PC-9 (cell line): ENCODE measurements at regions not wholly inside any gene's neighbourhood (a gene's known extent, or its start where the extent isn't known, plus 50 kb on each side); places are given as distances from the start of the nearest gene placed in this dataset.

Source experiments
- BruUV-seq: library from RNA; stranded (reverse); fragments of 400-500 nt; replicated peaks from 2 replicates; lab custom pipeline; 2021; lab: Mats Ljungman, UMichigan
- CTCF ChIA-PET: fragments of 300-600 bp; sonication (Branson Sonifier 250); formaldehyde crosslinking; loops from one replicate; lab custom pipeline; 2022; ENCODE audit warnings: antibody characterized with exemption; lab: Charles Lee
- POLR2A ChIA-PET: fragments of 300-600 bp; sonication (Branson Sonifier 250); formaldehyde crosslinking; loops from one replicate; lab custom pipeline; 2022; ENCODE audit warnings: antibody characterized with exemption; ENCODE audit not compliant: unreplicated experiment; lab: Charles Lee
- DNase-seq, 2 experiments: peaks; one replicate each; pipeline versions ENCODE4 v3.0.0 to v3.0.0-alpha.2; 2015 to 2022; ENCODE audit warnings: mixed read lengths in 1 of 2
- H2AFZ ChIP-seq: fragments of 200-600 bp; sonication (generic); 2 replicates; pipeline ENCODE4 v1.8.1; 2017; ENCODE audit warnings: antibody characterized with exemption
- H3F3A ChIP-seq: fragments of 200-600 bp; sonication (generic); 2 replicates; pipeline ENCODE4 v1.8.1; 2017; ENCODE audit warnings: antibody characterized with exemption, mild to moderate bottlenecking, low read depth; ENCODE audit not compliant: insufficient read depth
- H3K27ac ChIP-seq: fragments of 200-600 bp; sonication (generic); 2 replicates; pipeline ENCODE4 v1.6.1; 2016; ENCODE audit warnings: mixed run types
- H3K27me3 ChIP-seq: fragments of 200-600 bp; sonication (generic); 2 replicates; pipeline ENCODE4 v1.6.1; 2016; ENCODE audit warnings: low read depth, mixed run types; ENCODE audit not compliant: insufficient read depth
- H3K36me3 ChIP-seq: fragments of 200-600 bp; sonication (generic); 2 replicates; pipeline ENCODE4 v1.6.1; 2016; ENCODE audit warnings: low read depth, mixed run types
- H3K4me1 ChIP-seq: fragments of 200-600 bp; sonication (generic); replicated peaks from 2 replicates; pipeline ENCODE4 v1.6.1; 2016; ENCODE audit warnings: mixed run types; ENCODE audit not compliant: insufficient read depth
- H3K4me2 ChIP-seq: fragments of 200-600 bp; sonication (generic); 2 replicates; pipeline ENCODE4 v1.6.1; 2017; ENCODE audit warnings: mixed run types
- H3K4me3 ChIP-seq: fragments of 200-600 bp; sonication (generic); 2 replicates; pipeline ENCODE4 v1.6.1; 2016; ENCODE audit warnings: mixed run types
- H3K79me2 ChIP-seq: fragments of 200-600 bp; sonication (generic); 2 replicates; pipeline ENCODE4 v1.6.1; 2017; ENCODE audit warnings: low read depth, mixed run types
- H3K9me2 ChIP-seq: fragments of 200-600 bp; sonication (generic); 2 replicates; pipeline ENCODE4 v1.8.1; 2017; ENCODE audit warnings: mild to moderate bottlenecking; ENCODE audit not compliant: insufficient read depth
- H3K9me3 ChIP-seq: fragments of 200-600 bp; sonication (generic); 2 replicates; pipeline ENCODE4 v1.8.1; 2016; ENCODE audit warnings: low read depth; ENCODE audit not compliant: insufficient read depth
- H4K20me1 ChIP-seq: fragments of 200-600 bp; sonication (generic); 2 replicates; pipeline ENCODE4 v1.8.1; 2017; ENCODE audit not compliant: insufficient read depth
- CTCF ChIP-seq: fragments of 200-600 bp; sonication (generic); conservative IDR thresholded peaks from 2 replicates; pipeline ENCODE4 v1.6.1; 2017; ENCODE audit warnings: mixed run types, antibody characterized with exemption, mild to moderate bottlenecking, moderate library complexity
- EZH2 ChIP-seq: fragments of 200-600 bp; sonication (generic); IDR thresholded peaks from 2 replicates; pipeline ENCODE4 v1.8.0; 2017; ENCODE audit warnings: antibody characterized with exemption, low read depth
- intact Hi-C: fragments of 100-400 bp; cut with micrococcal nuclease; formaldehyde crosslinking; loops from one replicate; pipeline ENCODE4 v1.10.0; 2022; ENCODE audit not compliant: unreplicated experiment

- no peak for TF ChIP-seq CTCF
- no peak for TF ChIP-seq EZH2
- H3K4me1 ChIP-seq: no peaks in the 10 kb centered on the region
- no peak overlapping the region for H3K27ac ChIP-seq
- POLR2A ChIA-PET: no interaction called here
- H3K79me2 ChIP-seq: no peaks in the 10 kb centered on the region
- CTCF ChIA-PET: no interaction called here
- H3K9me3 ChIP-seq: no peaks in the 10 kb centered on the region
- peaks cover 50% of the 10 kb centered on the region for H3K27me3 ChIP-seq
- BruUV-seq: no TSS peak
- H3K4me2 ChIP-seq: no peak overlapping the region
- H4K20me1 ChIP-seq: no peaks in the 10 kb centered on the region
- no peak overlapping the region for H3K4me3 ChIP-seq
- no peaks in the 10 kb centered on the region for H3K9me2 ChIP-seq
- DNase-seq: no peak
- no peaks in the 10 kb centered on the region for H3K36me3 ChIP-seq
- no peaks in the 10 kb centered on the region for H3F3A ChIP-seq
- H2AFZ ChIP-seq: no peak overlapping the region
- intact Hi-C loops: no loop called here
Observed at GRCh38 chr12:124177951-124178316, 117.0 kb upstream of the RFLNA start.

- no peaks in the 10 kb centered on the region for H3K36me3 ChIP-seq
- CTCF ChIA-PET: no interaction called here
- no peak for DNase-seq
- BruUV-seq: no TSS peak
- intact Hi-C loops: no loop called here
- peaks cover 38% of the 10 kb centered on the region for H3K27me3 ChIP-seq
- no peaks in the 10 kb centered on the region for H3K9me2 ChIP-seq
- TF ChIP-seq CTCF (no peak), EZH2 (no peak)
- H3K4me1 ChIP-seq: no peaks in the 10 kb centered on the region
- H3K9me3 ChIP-seq: no peaks in the 10 kb centered on the region
- H2AFZ ChIP-seq: no peak overlapping the region
- POLR2A ChIA-PET: no interaction called here
- no peaks in the 10 kb centered on the region for H3K79me2 ChIP-seq
- no peak overlapping the region for H3K4me3 ChIP-seq
- H3K4me2 ChIP-seq: no peak overlapping the region
- H3K27ac ChIP-seq: no peak overlapping the region
- H3F3A ChIP-seq: no peaks in the 10 kb centered on the region
- no peaks in the 10 kb centered on the region for H4K20me1 ChIP-seq
Observed at GRCh38 chr12:124179936-124180607, 114.8 kb upstream of the RFLNA start.

GRCh38 chr12:124183172-124183571, 111.7 kb upstream of the RFLNA start:
- no TSS peak for BruUV-seq
- ChIA-PET POLR2A (no interaction called here), CTCF (no interaction called here)

More at GRCh38 chr12:124183172-124183571, 111.7 kb upstream of the RFLNA start:
- Histone ChIP-seq H3K27ac (no peak overlapping the region), H3K4me2 (no peak overlapping the region), H3K9me3 (no peaks in the 10 kb centered on the region), H3K4me1 (0 out of 2 replicates have a peak, but pooled peaks cover 3% of the 10 kb centered on the region), H3F3A (no peaks in the 10 kb centered on the region), H3K36me3 (no peaks in the 10 kb centered on the region), H3K9me2 (no peaks in the 10 kb centered on the region), H3K79me2 (no peaks in the 10 kb centered on the region), H3K27me3 (peaks cover 10% of the 10 kb centered on the region), H3K4me3 (no peak overlapping the region), H4K20me1 (no peaks in the 10 kb centered on the region), H2AFZ (no peak overlapping the region)
- TF ChIP-seq CTCF: no peak
- no peak for TF ChIP-seq EZH2
- no peak for DNase-seq
- intact Hi-C loops: no loop called here
